Mucosa of gallbladder (tissue), 1 donor: ENCODE measurements at regions not wholly inside any gene's neighbourhood (a gene's known extent, or its start where the extent isn't known, plus 50 kb on each side); places are given as distances from the start of the nearest gene placed in this dataset.
A peak's percentile ranks its signal among the peaks of the same experiment; 100 is the strongest.

Experiments
- DNase-seq: peaks from one replicate; pipeline ENCODE4 v3.0.0-alpha.2; 2020; ENCODE audit warnings: low spot score
- donor health status: DM: no; HTN: no; CAD: no.

- DNase-seq: no peak
Observed at GRCh38 chr2:103734911-103735310, 973.1 kb downstream of the TMEM182 start.

GRCh38 chr2:103738108-103738507 is 976.3 kb downstream of the TMEM182 start:
- DNase-seq: no peak

GRCh38 chr2:103738606-103739005 is 976.8 kb downstream of the TMEM182 start:
- no peak for DNase-seq

GRCh38 chr2:103739186-103739585 is 977.4 kb downstream of the TMEM182 start:
- no peak for DNase-seq

- no peak for DNase-seq
Observed at GRCh38 chr2:103739921-103740320, 978.1 kb downstream of the TMEM182 start.

- DNase-seq: no peak
Observed at GRCh38 chr2:103740631-103741030, 978.8 kb downstream of the TMEM182 start.

GRCh38 chr2:103743195-103743594 is 981.4 kb downstream of the TMEM182 start:
- DNase-seq: no peak

- no peak for DNase-seq
Observed at GRCh38 chr2:103754530-103754929, 992.7 kb downstream of the TMEM182 start.

GRCh38 chr2:103773884-103774283 is 1012.1 kb downstream of the TMEM182 start:
- no peak for DNase-seq

GRCh38 chr2:103780088-103780702 is 1018.4 kb downstream of the TMEM182 start:
- no peak for DNase-seq

- DNase-seq: no peak
Observed at GRCh38 chr2:103781313-103781712, 1019.5 kb downstream of the TMEM182 start.

- DNase-seq: no peak
Observed at GRCh38 chr2:103784261-103784660, 1022.4 kb downstream of the TMEM182 start.

GRCh38 chr2:103785432-103785831 is 1023.6 kb downstream of the TMEM182 start:
- no peak for DNase-seq

GRCh38 chr2:103785956-103786355 is 1024.1 kb downstream of the TMEM182 start:
- DNase-seq: no peak

- DNase-seq: no peak
Observed at GRCh38 chr2:103788389-103788788, 1026.6 kb downstream of the TMEM182 start.

GRCh38 chr2:103788951-103789350 is 1027.1 kb downstream of the TMEM182 start:
- DNase-seq: no peak

GRCh38 chr2:103789381-103790095 is 1027.7 kb downstream of the TMEM182 start:
- peak; percentile 88 for DNase-seq

GRCh38 chr2:103792042-103792441 is 1030.2 kb downstream of the TMEM182 start:
- no peak for DNase-seq

- no peak for DNase-seq
Observed at GRCh38 chr2:103798291-103798690, 1036.5 kb downstream of the TMEM182 start.

- no peak for DNase-seq
Observed at GRCh38 chr2:103804013-103804412, 1042.2 kb downstream of the TMEM182 start.

GRCh38 chr2:103805746-103806145 is 1043.9 kb downstream of the TMEM182 start:
- DNase-seq: no peak

GRCh38 chr2:103808814-103809213 is 1045.1 kb upstream of the POU3F3 start:
- no peak for DNase-seq

- no peak for DNase-seq
Observed at GRCh38 chr2:103809415-103809814, 1044.5 kb upstream of the POU3F3 start.
